GM21619 (cell line): ENCODE measurements at regions not wholly inside any gene's neighbourhood (a gene's known extent, or its start where the extent isn't known, plus 50 kb on each side); places are given as distances from the start of the nearest gene placed in this dataset.

Experiments
- ATAC-seq: cut with Tn5 transposase; IDR thresholded peaks from one replicate; pipeline ENCODE4 v1.9.1; 2021; ENCODE audit not compliant: unreplicated experiment

DNA sequence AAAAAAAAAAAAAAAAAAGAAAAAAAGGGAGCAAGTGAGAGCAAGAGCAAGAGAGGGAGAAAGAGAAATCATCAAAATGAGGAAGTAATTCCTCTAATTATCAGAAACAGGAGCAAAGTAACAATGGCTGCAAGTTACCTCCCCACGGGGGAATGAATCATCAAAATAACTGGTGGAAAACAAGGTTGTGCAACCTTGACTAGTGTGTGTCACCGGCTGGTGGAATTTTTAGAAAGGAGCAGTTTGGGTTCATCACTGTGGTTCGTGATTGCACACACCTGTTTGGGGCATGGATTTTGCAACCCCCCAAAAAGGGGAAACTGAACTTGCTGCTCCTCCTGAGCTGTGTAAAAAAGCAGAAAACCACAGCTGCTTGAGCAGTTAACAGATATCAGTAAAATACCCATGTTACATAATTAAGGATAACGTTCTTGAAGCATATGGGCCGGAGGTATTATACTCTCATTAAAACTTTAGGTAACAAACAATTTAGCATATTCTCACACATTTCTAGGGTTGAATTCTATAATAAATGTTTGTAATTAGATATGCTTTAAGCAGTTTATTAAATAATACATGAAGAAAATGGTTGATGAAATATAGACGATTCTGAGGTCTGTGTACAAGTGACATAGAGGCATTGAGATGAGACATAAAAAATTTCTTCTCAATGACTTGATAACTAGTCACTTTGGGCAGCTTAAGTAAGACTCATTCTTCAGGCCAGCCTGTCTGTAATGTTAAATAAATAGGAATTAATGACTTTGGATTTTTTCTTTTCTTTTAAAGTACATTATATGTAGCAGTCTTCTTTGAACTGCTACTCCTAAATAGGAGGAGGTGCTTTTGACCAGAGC lies 184.2 kb upstream of the ZEB2 start:
- ATAC-seq = no peak

GRCh38 chr2:144702051-144702450 lies 182.1 kb upstream of the ZEB2 start:
- no peak for ATAC-seq

GRCh38 chr2:144701259-144701658 lies 181.3 kb upstream of the ZEB2 start:
- ATAC-seq = no peak

DNA sequence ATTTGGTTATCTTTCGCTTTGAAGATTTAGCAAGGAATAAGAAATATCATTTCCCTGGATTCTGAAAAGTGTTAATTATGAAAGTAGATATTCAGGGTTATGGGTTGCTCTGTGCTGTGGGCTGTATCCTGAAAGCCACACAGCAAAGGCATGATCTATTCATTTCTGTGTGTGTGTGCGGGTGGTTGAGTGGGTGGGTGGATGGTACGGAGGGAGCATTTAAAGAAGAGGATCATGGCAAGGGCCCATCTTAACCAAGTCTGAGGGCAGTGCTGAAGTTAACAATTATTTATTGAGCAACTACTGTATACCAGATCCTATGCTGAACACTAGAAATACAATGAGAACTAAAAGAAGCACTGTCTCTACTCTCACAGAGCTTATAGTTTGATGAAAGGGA lies 178.2 kb upstream of the ZEB2 start:
- ATAC-seq = no peak

DNA sequence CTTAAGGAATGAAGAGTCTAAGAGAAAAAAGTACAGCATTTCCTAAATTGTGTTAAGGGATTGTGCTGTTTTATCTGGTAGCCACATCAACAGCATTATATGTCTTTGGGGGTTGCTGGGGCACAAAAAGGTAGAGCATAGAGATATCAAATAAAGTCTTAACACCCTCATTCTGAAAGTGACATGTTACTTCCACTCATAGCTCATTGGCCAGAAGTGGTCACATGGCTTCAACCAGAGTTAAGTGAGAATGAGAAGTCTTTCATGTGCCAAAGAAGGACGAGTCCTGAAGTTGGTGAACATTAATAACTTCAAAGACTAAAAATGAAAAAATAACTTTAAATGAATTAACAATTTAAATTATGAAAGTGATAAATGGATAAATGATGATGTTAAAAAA lies 175.7 kb upstream of the ZEB2 start:
- no peak for ATAC-seq

GRCh38 chr2:144694456-144694855 lies 174.5 kb upstream of the ZEB2 start:
- no peak for ATAC-seq

DNA sequence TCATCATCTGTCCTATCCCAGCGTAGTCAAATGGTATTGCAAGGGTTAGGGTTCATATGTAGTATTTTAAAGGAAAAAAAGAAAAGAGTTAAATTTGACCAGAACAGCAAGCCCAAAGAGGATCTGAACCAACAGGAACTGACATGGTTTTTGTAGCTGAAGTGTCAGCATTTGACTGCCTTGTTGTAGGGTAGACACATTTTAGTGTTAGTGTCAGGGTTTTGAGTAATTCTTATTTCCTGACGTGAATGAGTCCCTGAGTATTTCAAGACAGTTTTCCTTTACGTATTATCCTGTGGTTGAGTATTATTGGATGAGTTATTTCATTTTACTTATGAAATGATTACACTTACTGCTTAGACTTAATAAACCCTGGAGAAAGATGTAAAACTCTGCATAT lies 173.3 kb upstream of the ZEB2 start:
- no peak for ATAC-seq

- no peak for ATAC-seq
Measured at GRCh38 chr2:144692661-144693060, 172.7 kb upstream of the ZEB2 start.

DNA sequence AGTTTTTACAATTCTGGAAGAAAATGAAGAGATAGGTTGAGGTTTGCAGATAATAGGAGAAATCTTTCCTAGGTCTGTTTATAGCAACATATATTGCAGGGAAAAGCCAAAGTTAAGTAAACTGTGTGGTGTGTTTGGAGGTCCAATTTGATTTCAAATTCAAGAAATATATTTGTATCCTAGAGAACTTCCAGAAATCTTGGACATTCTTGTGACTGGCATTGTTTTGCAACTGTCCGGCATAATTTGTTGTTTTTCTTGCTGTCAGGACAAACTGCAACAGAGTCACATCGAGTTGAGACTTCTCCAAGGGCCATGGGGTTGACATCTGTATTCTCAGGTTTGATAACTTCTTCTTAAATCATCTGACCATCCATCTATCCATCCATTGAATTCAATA lies 170.9 kb upstream of the ZEB2 start:
- no peak for ATAC-seq

DNA sequence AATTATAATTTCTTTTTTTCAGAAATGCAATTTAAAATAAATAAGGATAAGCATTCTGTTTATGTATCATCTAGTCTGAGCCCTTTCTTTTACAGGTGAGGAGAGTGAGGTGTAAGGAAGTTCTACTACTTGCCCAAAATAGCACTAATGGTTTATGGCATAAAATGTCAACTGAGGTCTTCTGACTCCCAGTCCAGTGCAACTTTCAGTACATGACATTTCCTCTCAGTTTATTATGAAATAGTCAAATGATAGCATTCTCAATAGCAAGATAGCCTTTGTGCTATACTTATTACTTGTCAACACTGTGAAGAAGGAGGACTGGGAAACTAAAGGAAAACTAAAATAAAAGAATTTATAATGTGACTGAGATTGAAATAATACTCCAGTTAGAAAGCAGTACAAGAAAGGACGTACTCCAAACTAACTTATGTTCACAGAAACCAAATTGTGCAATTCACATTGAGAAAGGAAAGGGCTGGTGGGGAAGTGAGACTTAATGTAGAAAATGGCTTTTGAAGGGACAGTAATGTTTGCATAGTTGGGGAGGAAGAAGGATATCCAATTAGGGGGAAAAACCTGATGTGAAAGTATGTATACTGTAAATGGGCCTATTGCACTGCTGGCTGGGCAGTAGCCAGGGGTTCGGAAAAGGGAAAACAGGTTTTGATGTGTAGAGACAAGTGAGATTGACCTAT lies 166.7 kb upstream of the ZEB2 start:
- no peak for ATAC-seq

DNA sequence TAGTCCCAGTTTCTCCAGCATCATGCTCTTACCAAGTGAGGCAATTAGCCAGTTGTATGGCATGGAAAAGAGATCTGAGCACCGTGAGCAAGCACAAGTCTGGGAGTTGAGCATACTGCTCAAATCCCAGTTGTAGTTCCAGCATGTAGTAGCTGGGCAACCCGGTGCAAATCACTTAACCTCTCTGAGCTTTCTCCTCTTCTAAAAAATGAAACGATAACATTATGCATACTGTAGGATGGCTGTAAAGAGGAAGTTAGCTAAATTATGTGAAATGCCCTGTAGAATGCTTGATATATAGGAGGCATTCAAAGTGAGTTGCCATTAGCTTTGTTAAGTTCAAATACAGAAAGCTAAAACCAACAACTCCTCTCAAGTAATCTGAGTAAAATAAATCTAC lies 164.0 kb upstream of the ZEB2 start:
- no peak for ATAC-seq

- ATAC-seq = no peak
Measured at GRCh38 chr2:144683107-144683753, 163.3 kb upstream of the ZEB2 start.

DNA sequence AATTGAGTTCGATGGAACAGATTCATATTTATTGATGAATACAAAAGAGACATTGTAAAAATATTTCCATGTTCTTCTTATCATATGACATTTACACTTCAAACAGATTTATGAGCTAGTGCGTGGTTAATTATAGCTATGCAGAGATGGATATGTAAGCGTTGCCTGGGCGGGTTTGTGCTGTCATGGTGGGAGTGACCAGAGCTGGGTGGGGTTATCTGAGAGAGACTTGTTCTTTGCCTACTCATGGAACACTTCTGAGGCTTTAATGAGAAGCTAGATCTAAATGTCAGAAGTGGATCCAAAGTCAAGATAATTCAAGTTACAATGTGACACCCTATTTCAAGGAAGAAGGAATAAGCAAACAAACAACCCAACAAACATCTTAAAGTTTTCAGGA lies 162.3 kb upstream of the ZEB2 start:
- ATAC-seq = no peak

DNA sequence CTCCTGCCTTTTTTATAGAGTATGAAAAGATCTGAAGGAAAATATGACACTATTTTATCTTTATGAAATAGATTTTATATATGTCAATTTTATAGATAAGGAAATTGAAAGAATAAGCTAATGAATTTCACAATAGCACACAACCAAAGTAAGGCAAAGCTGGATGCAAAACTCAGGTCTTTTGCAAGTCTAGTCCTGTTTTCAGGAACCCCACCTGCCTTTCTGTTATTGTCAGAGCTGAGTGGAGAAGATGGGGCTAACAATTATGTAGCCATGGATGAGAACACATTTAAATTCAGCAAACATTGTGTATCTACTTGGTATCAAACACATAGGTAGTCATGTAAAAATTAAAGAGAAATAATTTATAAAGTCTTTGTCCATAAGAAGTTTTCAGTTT lies 161.5 kb upstream of the ZEB2 start:
- no peak for ATAC-seq

GRCh38 chr2:144679942-144680341 lies 160.0 kb upstream of the ZEB2 start:
- ATAC-seq = no peak

- no peak for ATAC-seq
Measured at GRCh38 chr2:144678736-144679135, 158.8 kb upstream of the ZEB2 start.

GRCh38 chr2:144675731-144676130 lies 155.8 kb upstream of the ZEB2 start:
- ATAC-seq = no peak

GRCh38 chr2:144675331-144675730 lies 155.4 kb upstream of the ZEB2 start:
- ATAC-seq = no peak

- ATAC-seq = no peak
Measured at GRCh38 chr2:144674071-144674470, 154.2 kb upstream of the ZEB2 start.

DNA sequence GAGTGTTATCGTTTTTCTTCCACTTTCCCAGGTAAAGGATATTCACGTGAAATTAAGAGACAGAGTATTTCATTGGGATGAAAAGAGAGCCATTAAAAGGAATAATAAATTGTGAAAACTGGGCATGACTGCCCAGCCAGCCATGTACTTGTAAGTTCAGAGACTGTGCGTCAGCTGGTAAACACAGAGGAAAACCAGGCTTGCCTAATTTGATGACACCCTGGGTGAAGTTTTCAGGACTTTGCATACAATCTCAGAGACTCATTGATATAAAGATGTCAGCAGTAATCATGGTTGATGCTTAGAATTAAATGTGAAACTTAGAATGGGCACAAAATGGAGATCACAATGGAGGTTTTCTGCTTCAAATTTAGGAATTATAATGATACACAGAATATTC lies 153.5 kb upstream of the ZEB2 start:
- no peak for ATAC-seq

DNA sequence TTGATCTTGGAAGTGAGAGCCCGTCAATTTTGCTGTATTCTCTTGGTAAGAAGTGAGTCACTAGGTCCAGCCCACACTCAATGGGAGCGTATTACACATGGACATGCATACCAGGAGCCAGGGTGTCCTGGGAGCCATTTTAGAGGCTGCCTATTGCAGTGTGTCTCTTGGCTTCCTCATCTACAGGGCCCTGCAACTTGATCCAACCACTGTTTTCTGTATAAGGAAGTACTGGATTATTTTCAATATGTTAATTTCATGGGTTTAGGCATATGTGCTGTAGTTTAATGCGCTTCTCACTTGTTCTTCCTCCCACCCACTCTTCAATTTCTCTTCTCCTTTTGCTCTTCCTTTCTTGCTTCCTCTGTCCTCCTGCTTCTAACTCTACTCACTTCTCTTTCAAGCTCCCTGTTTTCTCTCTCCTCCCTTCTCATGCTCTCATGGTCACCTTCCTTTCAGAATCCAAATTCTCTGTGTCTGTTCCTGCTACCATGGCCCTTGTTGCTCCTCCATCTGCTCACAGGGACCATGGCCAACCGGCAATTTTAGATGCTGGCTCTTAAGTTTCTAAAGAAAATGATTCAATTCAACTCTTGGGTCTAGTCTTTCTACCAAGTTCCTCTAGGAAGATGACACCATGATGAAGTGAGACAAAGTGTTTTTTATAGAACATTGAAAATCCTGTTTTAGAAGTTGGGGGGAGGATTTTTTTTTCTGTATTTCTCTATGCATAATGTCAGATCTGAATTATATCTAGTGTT lies 152.0 kb upstream of the ZEB2 start:
- no peak for ATAC-seq
